Endothelial cell of umbilical vein (primary cell): ENCODE measurements at regions not wholly inside any gene's neighbourhood (a gene's known extent, or its start where the extent isn't known, plus 50 kb on each side); places are given as distances from the start of the nearest gene placed in this dataset.

Experiments
- BruUV-seq: library from RNA; stranded (reverse); fragments of 400-500 nt; replicated peaks from 2 replicates; lab custom pipeline; 2021; lab: Mats Ljungman, UMichigan
- CTCF ChIA-PET: fragments of 300-600, 350-600 bp; sonication (Branson Sonifier 250); formaldehyde crosslinking; loops from one replicate; lab custom pipeline; 2021; ENCODE audit warnings: antibody characterized with exemption, inconsistent platforms; lab: Charles Lee
- POLR2A ChIA-PET: fragments of 300-600, 350-600 bp; sonication (Branson Sonifier 250); formaldehyde crosslinking; loops from one replicate; lab custom pipeline; 2021; ENCODE audit warnings: antibody characterized with exemption, inconsistent platforms; lab: Charles Lee
- DNase-seq: peaks from one replicate; pipeline ENCODE4 v3.0.0-alpha.2; 2011; ENCODE audit warnings: low read depth, low spot score
- FAIRE-seq: peaks from 2 replicates; lab custom pipeline; 2011; peaks lifted over from hg19 to GRCh38; lab: Jason Lieb, UNC
- H2AFZ ChIP-seq: 2 replicates; pipeline ENCODE4 v1.6.0; 2012; ENCODE audit warnings: low read depth, low read length, control low read depth, inconsistent platforms
- H3K27ac ChIP-seq: 2 replicates; pipeline ENCODE4 v1.5.1; 2011; ENCODE audit warnings: low read depth, mild to moderate bottlenecking, control low read depth, low read length, moderate library complexity; ENCODE audit not compliant: insufficient read depth
- H3K27me3 ChIP-seq, 2 experiments: 2 replicates each; pipeline versions ENCODE4 v1.6.0 to v1.6.1; 2011; ENCODE audit warnings: low read length in 2 of 2, mixed read lengths in 1 of 2; ENCODE audit not compliant: control insufficient read depth in 2 of 2, insufficient read depth in 2 of 2
- H3K36me3 ChIP-seq, 2 experiments: 2 replicates in 1 of 2; 3 replicates in 1 of 2; pipeline ENCODE4 v1.5.1; 2011; ENCODE audit warnings: low read length in 2 of 2, mild to moderate bottlenecking in 1 of 2, moderate library complexity in 1 of 2; ENCODE audit not compliant: control insufficient read depth in 2 of 2, insufficient read depth in 2 of 2; ENCODE audit errors: extremely low read depth in 1 of 2
- H3K4me1 ChIP-seq: 3 replicates; pipeline ENCODE4 v1.5.1; 2011; ENCODE audit warnings: mild to moderate bottlenecking, low read length; ENCODE audit not compliant: control insufficient read depth, insufficient read depth; ENCODE audit errors: extremely low read depth
- H3K4me2 ChIP-seq: 2 replicates; pipeline ENCODE4 v1.6.1; 2011; ENCODE audit warnings: low read length, control low read depth, mixed read lengths; ENCODE audit not compliant: insufficient read depth
- H3K4me3 ChIP-seq, 3 experiments: fragments of 200-600 bp in 1 of 3; sonication (generic), shearing (Covaris generic) in 1 of 3; replicated peaks in 1 of 3; 2 replicates each; pipeline ENCODE4 v1.5.1; 2011 to 2016; ENCODE audit warnings: control low read depth in 3 of 3, low read length in 3 of 3, mild to moderate bottlenecking in 2 of 3, inconsistent platforms in 1 of 3, low read depth in 1 of 3, moderate library complexity in 1 of 3; ENCODE audit not compliant: insufficient read depth in 1 of 3
- H3K79me2 ChIP-seq: 2 replicates; pipeline ENCODE4 v1.6.0; 2012; ENCODE audit warnings: low read length, inconsistent platforms; ENCODE audit not compliant: control insufficient read depth, insufficient read depth
- H3K9ac ChIP-seq: replicated peaks from 2 replicates; pipeline ENCODE3; 2011; ENCODE audit warnings: low read length, control low read depth; ENCODE audit not compliant: insufficient read depth; ENCODE audit errors: extremely low read depth
- H3K9me1 ChIP-seq: replicated peaks from 3 replicates; pipeline ENCODE4 v1.6.0; 2011; ENCODE audit warnings: mild to moderate bottlenecking, low read length; ENCODE audit not compliant: control insufficient read depth, insufficient read depth; ENCODE audit errors: extremely low read depth
- H3K9me3 ChIP-seq: replicated peaks from 2 replicates; pipeline ENCODE4 v1.5.1; 2012; ENCODE audit warnings: low read length, inconsistent platforms; ENCODE audit not compliant: control insufficient read depth, insufficient read depth
- H4K20me1 ChIP-seq: replicated peaks from 2 replicates; pipeline ENCODE3; 2011; ENCODE audit warnings: mild to moderate bottlenecking, low read length; ENCODE audit not compliant: control insufficient read depth, insufficient read depth; ENCODE audit errors: extremely low read depth
- EZH2 ChIP-seq: IDR thresholded peaks from 2 replicates; pipeline ENCODE4 v1.6.1; 2012; ENCODE audit warnings: borderline replicate concordance, low read depth, mild to moderate bottlenecking, moderate library complexity, low read length, inconsistent platforms; ENCODE audit not compliant: severe bottlenecking
- FOS ChIP-seq: IDR thresholded peaks from 2 replicates; pipeline ENCODE4 v1.6.1; 2011; ENCODE audit warnings: mild to moderate bottlenecking, low read length, moderate library complexity, borderline replicate concordance; ENCODE audit not compliant: insufficient read depth
- GATA2 ChIP-seq: IDR thresholded peaks from 2 replicates; pipeline ENCODE4 v1.7.0; 2011; ENCODE audit warnings: low read depth, mild to moderate bottlenecking, moderate library complexity, mixed read lengths, low read length; ENCODE audit not compliant: insufficient read length, insufficient read depth
- JUN ChIP-seq: IDR thresholded peaks from 2 replicates; pipeline ENCODE4 v1.6.1; 2011; ENCODE audit warnings: borderline replicate concordance, low read depth; ENCODE audit not compliant: insufficient read length, insufficient read depth
- MYC ChIP-seq: IDR thresholded peaks from one replicate; pipeline ENCODE4 v1.6.1; 2011; ENCODE audit warnings: mild to moderate bottlenecking, low read depth, low read length
- POLR2A ChIP-seq: IDR thresholded peaks from 2 replicates; pipeline ENCODE4 v1.6.1; 2012; ENCODE audit warnings: low read depth, mild to moderate bottlenecking, control low read depth, low read length
- POLR2AphosphoS5 ChIP-seq: IDR thresholded peaks from 2 replicates; pipeline ENCODE4 v1.6.1; 2012; ENCODE audit warnings: low read depth, mild to moderate bottlenecking, control low read depth, low read length, moderate library complexity; ENCODE audit not compliant: insufficient read depth
- dilution Hi-C: fragments of 300-500 bp; cut with MboI; formaldehyde crosslinking; loops from one replicate; pipeline ENCODE4 v1.15.0; 2019; ENCODE audit warnings: low sequenced_read_pairs; ENCODE audit not compliant: extremely low pct_ligation_motif_present
- intact Hi-C: fragments of 100-400 bp; cut with micrococcal nuclease; formaldehyde crosslinking; loops from one replicate; pipeline ENCODE4 v1.10.0; 2022
- TF ChIP-seq, protein P1 (sequence below), 2 donors: IDR thresholded peaks; 1 replicate in 1 of 2; 2 replicates in 1 of 2; pipeline ENCODE4 v1.5.1; 2011; ENCODE audit warnings: low read length in 2 of 2, mild to moderate bottlenecking in 2 of 2, moderate library complexity in 2 of 2, control low read depth in 1 of 2, inconsistent platforms in 1 of 2, low read depth in 1 of 2; ENCODE audit not compliant: insufficient read depth in 1 of 2; ENCODE audit errors: extremely low read depth in 1 of 2
- TF ChIP-seq, protein P2 (sequence below): IDR thresholded peaks from 2 replicates; pipeline ENCODE4 v1.6.1; 2011; ENCODE audit not compliant: insufficient read depth, insufficient read length

DNA sequence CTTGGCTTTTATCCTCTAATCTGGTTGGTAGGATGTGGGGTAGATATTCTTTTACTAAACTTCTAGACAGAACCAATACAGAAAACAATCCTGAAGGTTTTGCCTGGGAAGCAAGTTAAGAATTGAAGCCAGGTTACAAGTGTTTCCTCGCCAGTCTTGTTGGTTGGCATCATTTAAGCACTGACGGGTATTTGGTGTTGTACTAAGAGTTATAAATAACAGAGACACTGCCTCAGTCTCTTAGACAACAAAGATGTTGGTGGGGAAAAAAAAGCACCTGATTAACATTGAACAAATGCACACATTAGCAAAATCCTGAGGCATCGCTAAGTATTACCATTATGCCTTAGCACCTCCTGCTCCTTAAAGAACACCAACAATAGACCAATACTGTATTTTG lies 272.2 kb downstream of the BRINP2 start:
- Histone ChIP-seq H3K9ac (no peak overlapping the region), H2AFZ (no peak overlapping the region), H3K9me3 (no peaks in the 10 kb centered on the region), H3K27me3 (no peaks in the 10 kb centered on the region), H3K4me3 (no peak overlapping the region), H3K4me1 (no peaks in the 10 kb centered on the region), H3K79me2 (no peaks in the 10 kb centered on the region), H4K20me1 (no peaks in the 10 kb centered on the region), H3K27ac (no peak overlapping the region), H3K4me2 (no peak overlapping the region), H3K36me3 (no peaks in the 10 kb centered on the region), H3K9me1 (no peaks in the 10 kb centered on the region)
- DNase-seq: no peak
- CTCF ChIA-PET: no interaction called here
- dilution Hi-C loops (no loop called here), intact Hi-C loops (no loop called here)
- TF ChIP-seq EZH2 (no peak), FOS (no peak), POLR2A (no peak), GATA2 (no peak), MYC (no peak), JUN (no peak), POLR2AphosphoS5 (no peak)
- TF ChIP-seq, protein P1, sequence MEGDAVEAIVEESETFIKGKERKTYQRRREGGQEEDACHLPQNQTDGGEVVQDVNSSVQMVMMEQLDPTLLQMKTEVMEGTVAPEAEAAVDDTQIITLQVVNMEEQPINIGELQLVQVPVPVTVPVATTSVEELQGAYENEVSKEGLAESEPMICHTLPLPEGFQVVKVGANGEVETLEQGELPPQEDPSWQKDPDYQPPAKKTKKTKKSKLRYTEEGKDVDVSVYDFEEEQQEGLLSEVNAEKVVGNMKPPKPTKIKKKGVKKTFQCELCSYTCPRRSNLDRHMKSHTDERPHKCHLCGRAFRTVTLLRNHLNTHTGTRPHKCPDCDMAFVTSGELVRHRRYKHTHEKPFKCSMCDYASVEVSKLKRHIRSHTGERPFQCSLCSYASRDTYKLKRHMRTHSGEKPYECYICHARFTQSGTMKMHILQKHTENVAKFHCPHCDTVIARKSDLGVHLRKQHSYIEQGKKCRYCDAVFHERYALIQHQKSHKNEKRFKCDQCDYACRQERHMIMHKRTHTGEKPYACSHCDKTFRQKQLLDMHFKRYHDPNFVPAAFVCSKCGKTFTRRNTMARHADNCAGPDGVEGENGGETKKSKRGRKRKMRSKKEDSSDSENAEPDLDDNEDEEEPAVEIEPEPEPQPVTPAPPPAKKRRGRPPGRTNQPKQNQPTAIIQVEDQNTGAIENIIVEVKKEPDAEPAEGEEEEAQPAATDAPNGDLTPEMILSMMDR (IDR thresholded peaks at IDR 0.05; ENCODE audit: extremely low read depth in 1 of 2, insufficient read depth in 1 of 2, low read depth in 1 of 2, low read length in 2 of 2): no peak
- TF ChIP-seq, protein P2, sequence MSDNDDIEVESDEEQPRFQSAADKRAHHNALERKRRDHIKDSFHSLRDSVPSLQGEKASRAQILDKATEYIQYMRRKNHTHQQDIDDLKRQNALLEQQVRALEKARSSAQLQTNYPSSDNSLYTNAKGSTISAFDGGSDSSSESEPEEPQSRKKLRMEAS: no peak
- POLR2A ChIA-PET: no interaction called here
- no TSS peak for BruUV-seq
- no peak for FAIRE-seq
